UCSD-AML1 (cell line): ENCODE measurements at regions not wholly inside any gene's neighbourhood (a gene's known extent, or its start where the extent isn't known, plus 50 kb on each side); places are given as distances from the start of the nearest gene placed in this dataset.

ENCODE experiments used
- DNase-seq: peaks from one replicate; lab custom pipeline; 2025; ENCODE audit not compliant: unreplicated experiment; lab: John Stamatoyannopoulos, UW

- DNase-seq, result no peak
Observed at GRCh38 chr17:77376795-77377709, 236.3 kb downstream of the SEC14L1 start.

GRCh38 chr17:77377710-77378235 lies 237.0 kb downstream of the SEC14L1 start:
- DNase-seq, result no peak

GRCh38 chr17:77378318-77379064 lies 237.7 kb downstream of the SEC14L1 start:
- DNase-seq, result no peak

GRCh38 chr17:77379065-77379428 lies 238.3 kb downstream of the SEC14L1 start:
- DNase-seq, result no peak

- no peak for DNase-seq
Observed at GRCh38 chr17:77379832-77380231, 239.1 kb downstream of the SEC14L1 start.

GRCh38 chr17:77380395-77381184 lies 239.8 kb downstream of the SEC14L1 start:
- no peak for DNase-seq

GRCh38 chr17:77381185-77381700 lies 240.5 kb downstream of the SEC14L1 start:
- no peak for DNase-seq

- DNase-seq, result no peak
Observed at GRCh38 chr17:77381731-77382130, 241.0 kb downstream of the SEC14L1 start.

GRCh38 chr17:77382356-77382911 lies 241.7 kb downstream of the SEC14L1 start:
- DNase-seq, result no peak

- no peak for DNase-seq
Observed at GRCh38 chr17:77382966-77383612, 242.3 kb downstream of the SEC14L1 start.

GRCh38 chr17:77383613-77384608 lies 243.1 kb downstream of the SEC14L1 start:
- DNase-seq, result no peak

GRCh38 chr17:77385750-77386501 lies 245.2 kb downstream of the SEC14L1 start:
- no peak for DNase-seq

- no peak for DNase-seq
Observed at GRCh38 chr17:77386502-77387192, 245.9 kb downstream of the SEC14L1 start.

GRCh38 chr17:77387891-77388290 lies 247.1 kb downstream of the SEC14L1 start:
- no peak for DNase-seq

GRCh38 chr17:77388384-77389306 lies 247.9 kb downstream of the SEC14L1 start:
- DNase-seq, result no peak

- DNase-seq, result no peak
Observed at GRCh38 chr17:77390870-77391269, 250.1 kb downstream of the SEC14L1 start.
